Activated CD8-positive, alpha-beta T cell treated with anti-CD3 and anti-CD28 coated beads, Interleukin-2, amount 10 ng/mL, durations not matched to agents 7 days and 5 days (primary cell): ENCODE measurements at regions not wholly inside any gene's neighbourhood (a gene's known extent, or its start where the extent isn't known, plus 50 kb on each side); places are given as distances from the start of the nearest gene placed in this dataset.
"Not testable (repeated sequence)": the region's sequence is repeated elsewhere in the genome, so short reads cannot be mapped to it uniquely, and the experiment has no call there.

ENCODE experiments used
- ATAC-seq: fragments of 150-1000 bp; cut with Tn5 transposase; one replicate; pipeline ENCODE4 v1.10.0; 2021; ENCODE audit warnings: moderate library complexity
- CTCF ChIA-PET: fragments of 350-600 bp; sonication (Branson Sonifier 250); formaldehyde crosslinking; loops from one replicate; lab custom pipeline; 2021; ENCODE audit warnings: antibody characterized with exemption; lab: Charles Lee
- POLR2A ChIA-PET: fragments of 350-600 bp; sonication (Branson Sonifier 250); formaldehyde crosslinking; loops from one replicate; lab custom pipeline; 2021; ENCODE audit warnings: antibody characterized with exemption; lab: Charles Lee
- DNase-seq: peaks from one replicate; pipeline ENCODE4 v3.0.0-alpha.2; 2020
- H3K27ac Mint-ChIP-seq: one replicate; pipeline ENCODE4 v1.8.0; 2021; ENCODE audit warnings: mild to moderate bottlenecking, mixed read lengths
- H3K27me3 Mint-ChIP-seq: one replicate; pipeline ENCODE4 v1.8.0; 2021; ENCODE audit warnings: low read depth, mixed read lengths
- H3K36me3 Mint-ChIP-seq: one replicate; pipeline ENCODE4 v1.8.0; 2021; ENCODE audit warnings: low read depth, mixed read lengths
- H3K4me1 Mint-ChIP-seq: one replicate; pipeline ENCODE4 v1.8.0; 2021; ENCODE audit warnings: low read depth, mixed read lengths
- H3K4me3 Mint-ChIP-seq: one replicate; pipeline ENCODE4 v1.8.0; 2021; ENCODE audit warnings: mild to moderate bottlenecking, mixed read lengths
- H3K9me3 Mint-ChIP-seq: one replicate; pipeline ENCODE4 v1.8.0; 2022; ENCODE audit warnings: mixed read lengths; ENCODE audit not compliant: insufficient read depth

DNA sequence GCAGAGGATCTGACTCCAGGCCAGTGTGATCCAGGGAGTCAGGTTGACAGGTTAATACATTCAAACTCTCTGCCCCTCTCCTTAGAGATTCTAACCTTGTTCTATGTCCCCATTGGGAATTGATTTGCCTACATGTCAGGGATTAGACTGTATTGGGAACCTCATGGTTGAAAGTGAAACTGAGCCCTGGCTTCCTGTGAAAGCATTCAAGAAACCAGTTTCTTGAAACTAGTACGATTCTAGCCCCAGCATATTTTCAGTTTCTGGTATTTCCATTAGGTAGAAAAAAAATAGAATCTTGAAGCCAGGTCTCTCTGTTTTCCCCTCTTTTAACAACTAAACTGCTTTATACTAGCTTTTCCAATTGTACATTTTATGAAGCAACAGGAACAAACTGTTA lies 140.4 kb upstream of the ABI3BP start:
- H3K36me3 Mint-ChIP-seq: peaks cover 5% of the 10 kb centered on the region
- peak; percentile 63 for ATAC-seq

DNA sequence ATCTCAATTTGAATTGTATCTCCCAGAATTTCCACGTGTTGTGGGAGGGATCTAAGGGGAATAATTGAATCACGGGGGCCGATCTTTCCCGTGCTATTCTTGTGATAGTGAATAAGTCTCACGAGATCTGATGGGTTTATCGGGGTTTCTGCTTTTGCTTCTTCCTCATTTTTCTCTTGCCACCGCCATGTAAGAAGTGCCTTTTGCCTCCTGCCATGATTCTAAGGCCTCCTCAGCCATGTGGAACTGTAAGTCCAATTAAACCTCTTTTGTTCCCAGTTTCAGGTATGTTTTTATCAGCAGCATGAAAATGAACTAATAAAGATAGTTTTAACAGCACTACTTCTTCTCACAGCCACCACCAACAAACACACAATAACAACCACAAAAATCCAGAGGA lies 140.0 kb upstream of the ABI3BP start:
- CTCF ChIA-PET: interaction anchor here (1.0 kb wide), 1 partner anchor 37 kb away, joined by 4 read pairs; no protein-coding TSS in a partner anchor
- Mint-ChIP-seq H3K9me3 (peaks cover 13% of the 10 kb centered on the region), H3K27ac (peak overlapping the region; percentile 62), H3K27me3 (peaks cover 11% of the 10 kb centered on the region), H3K4me1 (peaks cover 21% of the 10 kb centered on the region)
- ATAC-seq, DNase-seq, H3K4me3 Mint-ChIP-seq, POLR2A ChIA-PET, H3K36me3 Mint-ChIP-seq: not testable (repeated sequence)

More for the DNA sequence above, 140.4 kb upstream of the ABI3BP start:
- peak overlapping the region; percentile 62 for H3K27ac Mint-ChIP-seq
- CTCF ChIA-PET: interaction anchor here (1.0 kb wide), 1 partner anchor 36 kb away, joined by 4 read pairs; no protein-coding TSS in a partner anchor
- POLR2A ChIA-PET: no interaction called here
- peak; percentile 25 for DNase-seq
- peaks cover 11% of the 10 kb centered on the region for H3K27me3 Mint-ChIP-seq
- peak overlapping the region; percentile 19 for H3K4me3 Mint-ChIP-seq
- H3K4me1 Mint-ChIP-seq: peaks cover 21% of the 10 kb centered on the region
- H3K9me3 Mint-ChIP-seq: peaks cover 13% of the 10 kb centered on the region

DNA sequence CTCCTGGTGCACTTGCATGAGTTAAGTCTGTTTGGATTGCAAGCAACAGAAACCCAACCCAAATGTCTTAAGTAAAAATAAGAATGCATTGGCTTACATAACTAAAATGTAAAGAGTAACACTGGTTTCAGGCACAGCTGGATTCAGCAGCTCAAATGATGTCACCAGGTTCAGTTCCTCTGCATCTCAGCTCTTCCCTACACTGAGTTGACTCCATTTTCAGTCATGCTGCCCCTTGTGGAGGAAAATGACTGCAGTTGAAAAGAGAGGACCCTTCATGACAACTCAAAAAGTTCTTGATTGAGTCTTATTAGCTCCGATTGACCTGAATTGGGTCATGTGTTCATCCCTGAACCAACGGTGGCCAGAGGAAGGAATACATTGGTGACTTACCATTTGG lies 138.5 kb upstream of the ABI3BP start:
- ChIA-PET POLR2A (no interaction called here), CTCF (no interaction called here)
- H3K27me3 Mint-ChIP-seq: peaks cover 16% of the 10 kb centered on the region
- H3K27ac Mint-ChIP-seq: no peak overlapping the region
- peaks cover 13% of the 10 kb centered on the region for H3K9me3 Mint-ChIP-seq
- no peak for DNase-seq
- no peak for ATAC-seq
- peaks cover 5% of the 10 kb centered on the region for H3K36me3 Mint-ChIP-seq
- peaks cover 21% of the 10 kb centered on the region for H3K4me1 Mint-ChIP-seq
- no peak overlapping the region for H3K4me3 Mint-ChIP-seq

DNA sequence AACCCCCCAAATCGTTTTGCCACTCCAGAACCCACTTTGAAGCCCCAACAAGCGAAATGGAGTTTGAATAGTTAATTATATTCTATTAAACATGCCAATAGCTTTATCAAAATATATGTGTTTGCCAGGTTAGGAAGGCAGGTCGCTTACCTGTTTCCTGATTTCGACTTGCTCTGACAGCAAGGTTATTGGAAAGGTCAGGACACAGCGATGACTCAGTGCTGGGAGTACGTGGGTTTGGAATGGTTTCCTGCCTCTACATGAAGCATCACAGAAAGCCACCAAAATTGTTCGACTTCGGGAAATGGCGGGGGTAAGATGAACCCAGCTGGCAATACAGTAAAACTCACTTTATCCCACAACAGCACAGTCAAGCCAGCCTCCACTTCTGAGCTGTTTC lies 135.6 kb upstream of the ABI3BP start:
- CTCF ChIA-PET: no interaction called here
- Mint-ChIP-seq H3K4me3 (no peak overlapping the region), H3K9me3 (peaks cover 11% of the 10 kb centered on the region), H3K36me3 (peaks cover 5% of the 10 kb centered on the region), H3K27ac (no peak overlapping the region), H3K4me1 (peaks cover 8% of the 10 kb centered on the region), H3K27me3 (peaks cover 23% of the 10 kb centered on the region)
- POLR2A ChIA-PET: no interaction called here
- no peak for ATAC-seq
- no peak for DNase-seq

DNA sequence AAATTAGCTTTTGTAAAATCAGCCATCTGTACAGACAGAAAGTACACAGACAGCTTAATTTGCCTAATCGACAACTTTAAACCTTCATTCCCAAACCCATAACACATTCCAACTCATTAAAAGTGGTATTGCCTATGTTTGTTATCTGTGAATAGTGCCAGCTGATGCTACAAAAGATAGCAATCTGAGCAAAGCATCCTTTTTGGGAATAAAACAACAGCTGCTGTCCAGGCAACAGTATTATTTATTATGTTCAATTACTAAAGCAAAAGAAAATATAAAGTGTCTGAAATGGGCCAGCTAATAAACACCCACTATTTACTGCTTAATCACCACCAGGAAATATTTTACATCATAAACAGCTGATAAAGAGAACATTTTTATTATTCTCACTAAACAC lies 134.8 kb upstream of the ABI3BP start:
- POLR2A ChIA-PET: no interaction called here
- DNase-seq: no peak

DNA sequence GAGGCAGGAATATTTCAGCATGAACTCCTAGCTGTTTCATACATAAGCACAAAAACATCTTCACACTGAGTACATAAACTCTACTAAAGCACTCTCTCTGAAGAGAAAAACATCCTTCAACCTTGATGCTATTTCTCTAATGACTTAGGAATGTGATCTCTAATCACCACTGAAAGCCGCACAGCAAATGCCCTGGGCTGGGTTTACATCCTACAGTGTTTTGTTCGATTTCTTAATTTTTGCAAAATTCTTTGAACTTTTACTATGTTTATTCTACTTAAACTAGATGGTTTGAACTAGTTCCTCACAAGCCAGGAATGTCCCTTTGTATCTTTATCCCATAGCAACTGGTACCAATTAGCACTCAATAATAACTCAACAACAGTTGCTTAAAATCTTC lies 130.9 kb upstream of the ABI3BP start:
- Mint-ChIP-seq H3K27ac (no peak overlapping the region), H3K9me3 (no peaks in the 10 kb centered on the region), H3K4me1 (no peaks in the 10 kb centered on the region), H3K4me3 (no peak overlapping the region), H3K36me3 (no peaks in the 10 kb centered on the region), H3K27me3 (peaks cover 26% of the 10 kb centered on the region)
- ATAC-seq: no peak
- ChIA-PET POLR2A (no interaction called here), CTCF (no interaction called here)
- DNase-seq: no peak

More for the DNA sequence above, 134.8 kb upstream of the ABI3BP start:
- Mint-ChIP-seq H3K36me3 (no peaks in the 10 kb centered on the region), H3K4me3 (no peak overlapping the region), H3K27me3 (peaks cover 25% of the 10 kb centered on the region), H3K9me3 (peaks cover 3% of the 10 kb centered on the region), H3K4me1 (peaks cover under 1% of the 10 kb centered on the region), H3K27ac (no peak overlapping the region)
- CTCF ChIA-PET: no interaction called here
- no peak for ATAC-seq

DNA sequence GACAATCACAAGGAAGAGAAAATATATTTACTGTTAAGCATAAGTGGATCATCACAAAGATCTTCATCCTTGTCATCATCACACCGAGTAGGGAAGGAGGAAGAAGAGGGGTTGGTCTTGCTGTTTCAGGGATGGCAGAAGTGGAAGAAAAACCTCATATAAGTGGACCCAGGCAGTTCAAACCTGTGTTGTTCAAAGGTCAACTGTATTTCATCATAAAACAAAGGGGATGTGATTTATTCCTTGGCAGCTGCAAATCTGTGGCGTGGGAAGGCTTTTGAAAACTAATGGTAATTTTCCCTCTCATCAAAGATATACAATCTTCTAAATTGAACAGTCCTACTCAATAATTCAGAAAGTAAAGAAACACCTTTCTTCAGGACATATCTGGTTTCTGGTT lies 129.9 kb upstream of the ABI3BP start:
- peaks cover 26% of the 10 kb centered on the region for H3K27me3 Mint-ChIP-seq
- CTCF ChIA-PET: no interaction called here
- H3K4me1 Mint-ChIP-seq: no peaks in the 10 kb centered on the region
- DNase-seq (no peak), ATAC-seq (no peak)
- no peak overlapping the region for H3K27ac Mint-ChIP-seq
- H3K36me3 Mint-ChIP-seq: no peaks in the 10 kb centered on the region
- H3K9me3 Mint-ChIP-seq: no peaks in the 10 kb centered on the region
- H3K4me3 Mint-ChIP-seq: no peak overlapping the region
- POLR2A ChIA-PET: no interaction called here

DNA sequence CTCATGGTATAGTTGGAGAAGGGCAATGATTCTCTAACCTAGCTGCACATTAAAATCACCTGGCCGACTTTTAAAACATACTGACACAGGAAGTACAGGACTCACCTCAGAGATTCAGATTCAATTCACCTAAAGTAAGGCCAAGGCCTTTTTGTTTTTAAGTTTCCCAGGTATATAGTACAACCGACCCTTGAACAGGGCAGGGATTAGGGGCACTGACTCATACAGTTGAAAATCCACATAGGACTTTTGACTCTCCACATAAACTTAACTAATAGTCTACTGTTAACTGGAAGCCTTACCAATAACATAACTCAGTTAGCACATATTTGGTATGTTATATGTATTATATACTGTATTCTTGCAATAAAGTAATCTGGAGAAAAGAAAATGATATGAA lies 129.5 kb upstream of the ABI3BP start:
- DNase-seq: no peak
- ChIA-PET CTCF (no interaction called here), POLR2A (no interaction called here)
- Mint-ChIP-seq H3K27ac (no peak overlapping the region), H3K9me3 (no peaks in the 10 kb centered on the region), H3K4me1 (no peaks in the 10 kb centered on the region), H3K27me3 (peaks cover 26% of the 10 kb centered on the region), H3K36me3 (no peaks in the 10 kb centered on the region), H3K4me3 (no peak overlapping the region)
- no peak for ATAC-seq

DNA sequence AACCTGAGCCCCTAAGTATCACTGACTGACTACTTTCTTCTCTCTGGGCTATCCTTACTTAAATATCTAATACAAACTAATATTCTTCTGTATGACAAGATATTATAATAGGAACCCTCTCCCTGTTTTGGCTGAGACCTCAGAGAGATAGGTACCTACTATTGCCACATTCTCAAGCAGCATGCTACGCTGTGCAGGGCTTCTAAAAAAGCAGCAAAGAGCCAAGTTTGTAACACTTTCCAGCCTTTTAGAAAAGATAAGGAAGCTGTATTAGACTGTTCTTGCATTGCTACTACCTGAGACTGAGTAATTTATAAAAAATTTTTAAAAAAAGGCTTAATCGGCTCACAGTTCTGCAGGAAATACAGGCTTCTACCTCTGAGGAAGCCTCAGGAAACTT lies 126.8 kb upstream of the ABI3BP start:
- no peaks in the 10 kb centered on the region for H3K9me3 Mint-ChIP-seq
- ChIA-PET CTCF (no interaction called here), POLR2A (no interaction called here)
- H3K4me1 Mint-ChIP-seq: no peaks in the 10 kb centered on the region
- no peak for ATAC-seq
- no peak overlapping the region for H3K4me3 Mint-ChIP-seq
- no peaks in the 10 kb centered on the region for H3K36me3 Mint-ChIP-seq
- peaks cover 17% of the 10 kb centered on the region for H3K27me3 Mint-ChIP-seq
- no peak overlapping the region for H3K27ac Mint-ChIP-seq
- DNase-seq: no peak

DNA sequence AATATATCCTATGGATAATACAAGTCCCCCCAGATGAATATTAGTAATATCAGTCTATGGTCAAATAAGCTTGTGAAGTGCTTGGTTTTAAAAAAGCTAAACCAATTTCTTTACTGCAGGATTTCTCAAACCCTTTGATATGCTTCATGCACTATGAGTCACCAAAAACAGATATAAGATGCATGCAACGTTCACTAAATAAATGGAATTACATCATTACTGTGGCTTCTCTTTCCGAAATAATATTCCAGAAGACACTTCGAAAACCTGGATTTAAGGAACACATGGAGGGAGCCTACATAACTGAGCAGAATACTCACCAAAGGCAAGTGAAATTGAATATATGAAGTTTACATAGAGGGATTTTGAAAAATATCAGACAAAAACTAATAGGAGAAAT lies 126.3 kb upstream of the ABI3BP start:
- no peak for ATAC-seq
- CTCF ChIA-PET: no interaction called here

DNA sequence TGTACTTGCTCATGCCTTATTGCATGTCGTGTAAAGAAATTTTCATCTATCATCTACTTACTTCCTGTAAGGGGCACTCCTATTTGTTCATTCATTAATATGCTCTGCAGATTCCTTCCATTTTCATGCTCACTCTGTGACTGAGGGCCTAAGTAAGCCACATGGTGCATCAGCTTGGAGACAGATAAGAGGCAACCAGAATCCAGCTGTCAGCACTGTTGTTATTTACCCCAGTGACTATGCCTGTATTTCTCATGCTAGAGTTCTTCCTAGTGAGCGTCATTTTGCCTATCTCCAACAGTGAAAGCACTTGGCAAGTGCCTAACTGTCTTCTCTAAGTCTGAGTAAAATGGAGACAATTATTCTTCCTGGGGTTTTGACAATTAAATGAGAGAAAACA lies 124.8 kb upstream of the ABI3BP start:
- CTCF ChIA-PET: no interaction called here
- POLR2A ChIA-PET: no interaction called here
- no peaks in the 10 kb centered on the region for H3K4me1 Mint-ChIP-seq
- no peak for DNase-seq
- no peak overlapping the region for H3K4me3 Mint-ChIP-seq
- H3K27me3 Mint-ChIP-seq: peaks cover 9% of the 10 kb centered on the region
- no peak for ATAC-seq
- H3K9me3 Mint-ChIP-seq: no peaks in the 10 kb centered on the region
- H3K36me3 Mint-ChIP-seq: no peaks in the 10 kb centered on the region
- H3K27ac Mint-ChIP-seq: no peak overlapping the region

More for the DNA sequence above, 126.3 kb upstream of the ABI3BP start:
- no peak overlapping the region for H3K27ac Mint-ChIP-seq
- peaks cover 14% of the 10 kb centered on the region for H3K27me3 Mint-ChIP-seq
- H3K4me1 Mint-ChIP-seq: no peaks in the 10 kb centered on the region
- H3K4me3 Mint-ChIP-seq: no peak overlapping the region
- no peaks in the 10 kb centered on the region for H3K36me3 Mint-ChIP-seq
- H3K9me3 Mint-ChIP-seq: no peaks in the 10 kb centered on the region
- POLR2A ChIA-PET: no interaction called here
- DNase-seq: no peak

DNA sequence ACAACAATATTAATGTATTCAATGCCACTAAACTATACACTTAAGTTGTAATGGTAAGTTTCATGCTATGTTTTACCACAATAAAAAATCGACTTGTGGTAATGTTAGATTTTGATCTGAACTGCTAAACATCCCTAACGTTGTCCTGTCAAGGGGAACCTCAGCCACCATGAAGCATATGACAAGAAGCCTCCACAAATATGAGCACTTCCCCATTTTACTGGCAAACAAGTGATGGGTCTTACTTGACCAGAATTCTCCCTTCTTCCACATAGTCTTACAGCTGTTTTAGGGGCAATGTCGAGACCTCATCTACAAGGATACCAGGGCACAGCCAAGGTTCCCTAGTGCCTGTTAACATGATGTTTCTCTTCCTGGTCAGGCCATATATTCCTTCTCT lies 124.2 kb upstream of the ABI3BP start:
- Mint-ChIP-seq H3K4me1 (no peaks in the 10 kb centered on the region), H3K36me3 (no peaks in the 10 kb centered on the region), H3K4me3 (no peak overlapping the region), H3K9me3 (no peaks in the 10 kb centered on the region), H3K27ac (no peak overlapping the region), H3K27me3 (peaks cover 6% of the 10 kb centered on the region)
- no peak for DNase-seq
- ATAC-seq: no peak
- ChIA-PET POLR2A (no interaction called here), CTCF (no interaction called here)

DNA sequence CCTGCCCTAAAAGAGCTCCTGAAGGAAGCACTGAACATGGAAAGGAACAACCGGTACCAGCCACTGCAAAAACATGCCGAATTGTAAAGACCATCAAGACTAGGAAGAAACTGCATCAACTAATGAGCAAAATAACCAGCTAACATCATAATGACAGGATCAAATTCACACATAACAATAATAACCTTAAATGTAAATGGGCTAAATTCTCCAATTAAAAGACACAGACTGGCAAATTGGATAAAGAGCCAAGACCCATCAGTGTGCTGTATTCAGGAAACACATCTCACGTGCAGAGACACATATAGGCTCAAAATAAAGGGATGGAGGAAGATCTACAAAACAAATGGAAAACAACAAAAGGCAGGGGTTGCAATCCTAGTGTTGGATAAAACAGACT lies 117.1 kb upstream of the ABI3BP start:
- H3K4me3 Mint-ChIP-seq, CTCF ChIA-PET, ATAC-seq, POLR2A ChIA-PET, H3K4me1 Mint-ChIP-seq, H3K27me3 Mint-ChIP-seq, DNase-seq, H3K36me3 Mint-ChIP-seq, H3K9me3 Mint-ChIP-seq, H3K27ac Mint-ChIP-seq: not testable (repeated sequence)
